CD14-positive monocyte (primary cell): ENCODE measurements at regions not wholly inside any gene's neighbourhood (a gene's known extent, or its start where the extent isn't known, plus 50 kb on each side); places are given as distances from the start of the nearest gene placed in this dataset.
"Not testable (repeated sequence)": the region's sequence is repeated elsewhere in the genome, so short reads cannot be mapped to it uniquely, and the experiment has no call there.

ENCODE experiments used
- DNase-seq, 3 donors: peaks; one replicate each; pipeline ENCODE4 v3.0.0-alpha.2; 2011 to 2022
- H2AFZ ChIP-seq: 2 replicates; pipeline ENCODE4 v1.6.0; 2012; ENCODE audit warnings: mild to moderate bottlenecking, low read depth, low read length, inconsistent platforms; ENCODE audit not compliant: insufficient read depth, poor library complexity, severe bottlenecking
- H3K27ac ChIP-seq, 2 donors: 1 replicate in 1 of 2; 2 replicates in 1 of 2; pipeline ENCODE4 v1.5.1; 2012 to 2013; ENCODE audit warnings: low read length in 2 of 2, control low read depth in 1 of 2, inconsistent platforms in 1 of 2, low read depth in 1 of 2, mild to moderate bottlenecking in 1 of 2
- H3K27me3 ChIP-seq, 2 donors: one replicate each; pipeline versions ENCODE4 v1.6.0 to v1.6.1; 2011 to 2013; ENCODE audit warnings: low read length in 2 of 2; ENCODE audit not compliant: control insufficient read depth in 2 of 2, insufficient read depth in 2 of 2
- H3K36me3 ChIP-seq, 2 donors: replicated peaks in 1 of 2; 1 replicate in 1 of 2; 2 replicates in 1 of 2; pipeline versions ENCODE4 v1.5.1 to v1.6.1; 2012 to 2013; ENCODE audit warnings: low read length in 2 of 2, control low read depth in 1 of 2, inconsistent platforms in 1 of 2, mild to moderate bottlenecking in 1 of 2; ENCODE audit not compliant: insufficient read depth in 2 of 2, control insufficient read depth in 1 of 2
- H3K4me1 ChIP-seq, 2 donors: 1 replicate in 1 of 2; 2 replicates in 1 of 2; pipeline versions ENCODE4 v1.5.1 to v1.6.1; 2012 to 2013; ENCODE audit warnings: low read length in 2 of 2, control low read depth in 1 of 2, inconsistent platforms in 1 of 2, mild to moderate bottlenecking in 1 of 2, moderate library complexity in 1 of 2; ENCODE audit not compliant: insufficient read depth in 2 of 2, control insufficient read depth in 1 of 2
- H3K4me2 ChIP-seq: replicated peaks from 2 replicates; pipeline ENCODE3; 2012; ENCODE audit warnings: low read length, moderate library complexity, mild to moderate bottlenecking; ENCODE audit not compliant: poor library complexity, severe bottlenecking; ENCODE audit errors: extremely low read depth
- H3K4me3 ChIP-seq, 3 experiments: fragments of 200-600 bp in 1 of 3; sonication (generic) in 1 of 3; replicated peaks in 1 of 3; 1 replicate in 2 of 3; 2 replicates in 1 of 3; pipeline ENCODE4 v1.5.1; 2011 to 2013; ENCODE audit warnings: low read length in 3 of 3, mild to moderate bottlenecking in 3 of 3, control low read depth in 2 of 3, low read depth in 2 of 3, inconsistent platforms in 1 of 3, moderate library complexity in 1 of 3
- H3K79me2 ChIP-seq: 2 replicates; pipeline ENCODE4 v1.6.0; 2012; ENCODE audit warnings: mild to moderate bottlenecking, control low read depth, inconsistent platforms, low read length, moderate library complexity; ENCODE audit not compliant: insufficient read depth
- H3K9ac ChIP-seq: 2 replicates; pipeline ENCODE4 v1.6.0; 2017; ENCODE audit warnings: low read length, mild to moderate bottlenecking; ENCODE audit not compliant: insufficient read depth, poor library complexity, severe bottlenecking
- H3K9me3 ChIP-seq, 2 donors: replicated peaks in 1 of 2; 1 replicate in 1 of 2; 2 replicates in 1 of 2; pipeline versions ENCODE4 v1.5.1 to v1.6.1; 2012 to 2013; ENCODE audit warnings: low read length in 2 of 2, control low read depth in 1 of 2; ENCODE audit not compliant: control insufficient read depth in 1 of 2, insufficient read depth in 1 of 2
- H4K20me1 ChIP-seq: 2 replicates; pipeline ENCODE4 v1.6.0; 2012; ENCODE audit warnings: mild to moderate bottlenecking, low read length, control low read depth, moderate library complexity; ENCODE audit not compliant: insufficient read depth
- H3K27ac Mint-ChIP-seq, 7 donors: one replicate each; pipeline ENCODE4 v1.8.0; 2020; ENCODE audit warnings: mild to moderate bottlenecking in 7 of 7, mixed read lengths in 7 of 7, moderate library complexity in 6 of 7, inconsistent platforms in 2 of 7
- H3K27me3 Mint-ChIP-seq, 3 donors: one replicate each; pipeline ENCODE4 v1.8.0; 2021 to 2022; ENCODE audit warnings: low read depth in 3 of 3, mild to moderate bottlenecking in 3 of 3, mixed read lengths in 3 of 3, moderate library complexity in 3 of 3, inconsistent platforms in 1 of 3
- H3K36me3 Mint-ChIP-seq, 2 donors: one replicate each; pipeline ENCODE4 v1.8.0; 2020; ENCODE audit warnings: mixed read lengths in 2 of 2, inconsistent platforms in 1 of 2, mild to moderate bottlenecking in 1 of 2
- H3K4me1 Mint-ChIP-seq: one replicate; pipeline ENCODE4 v1.8.0; 2020; ENCODE audit warnings: mild to moderate bottlenecking, mixed read lengths
- H3K4me3 Mint-ChIP-seq, 2 donors: one replicate each; pipeline ENCODE4 v1.8.0; 2020; ENCODE audit warnings: mild to moderate bottlenecking in 2 of 2, mixed read lengths in 2 of 2, moderate library complexity in 1 of 2
- H3K9me3 Mint-ChIP-seq, 7 donors: one replicate each; pipeline ENCODE4 v1.8.0; 2020 to 2022; ENCODE audit warnings: mixed read lengths in 7 of 7, mild to moderate bottlenecking in 6 of 7, moderate library complexity in 6 of 7, inconsistent platforms in 2 of 7
- CTCF ChIP-seq: fragments of 200-600 bp; IDR thresholded peaks from one replicate; pipeline ENCODE4 v1.8.0; 2022; ENCODE audit warnings: antibody characterized with exemption, mild to moderate bottlenecking
- WGBS: methylation state at CpG from one replicate; pipeline ENCODE4 v1.1.5; 2013; ENCODE audit warnings: missing lambda C conversion rate; ENCODE audit not compliant: insufficient coverage; 5-methylcytosine and 5-hydroxymethylcytosine counted together
- intact Hi-C, 2 donors: fragments of 100-400 bp; cut with micrococcal nuclease; formaldehyde crosslinking; loops; one replicate each; pipeline versions ENCODE4 v1.15.0 to v1.15.1; 2023

DNA sequence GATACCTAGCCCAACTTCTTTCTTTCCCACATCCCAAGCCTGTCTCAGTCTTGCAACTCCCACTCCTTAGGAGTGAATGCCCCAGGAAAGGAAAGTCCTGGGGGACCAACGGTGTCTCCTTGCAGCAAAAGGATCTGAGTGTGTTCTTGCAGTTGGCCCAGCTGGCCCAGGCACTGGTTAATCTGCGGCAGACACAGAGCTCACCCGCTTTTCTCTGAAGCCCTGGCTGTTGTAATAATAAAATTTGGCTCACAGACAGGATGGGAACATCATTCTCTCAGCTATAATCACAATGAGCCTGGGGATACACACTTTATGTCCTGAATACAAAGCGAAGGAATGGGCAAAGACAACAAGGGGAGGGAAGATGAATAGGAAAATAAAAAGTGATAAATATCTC lies 185.6 kb upstream of the ADRA1D start:
- Histone ChIP-seq H3K4me1 (no peaks in the 10 kb centered on the region), H3K27me3 (no peaks in the 10 kb centered on the region), H3K9ac (no peak overlapping the region), H4K20me1 (no peaks in the 10 kb centered on the region), H3K9me3 (no peaks in the 10 kb centered on the region), H3K79me2 (no peaks in the 10 kb centered on the region), H3K4me3 (no peak overlapping the region), H2AFZ (no peak overlapping the region), H3K36me3 (no peaks in the 10 kb centered on the region), H3K27ac (no peak overlapping the region), H3K4me2 (no peak overlapping the region)
- no CpG with 5 or more reads among the region's 4 CpGs for WGBS
- Mint-ChIP-seq H3K9me3 (no peaks in the 10 kb centered on the region), H3K4me1 (peaks cover 2% of the 10 kb centered on the region), H3K36me3 (no peaks in the 10 kb centered on the region), H3K27me3 (peaks cover 1 to 4% (median 2%) of the 10 kb centered on the region in 3 donors), H3K27ac (no peak overlapping the region), H3K4me3 (no peak overlapping the region)
- TF ChIP-seq CTCF: no peak
- intact Hi-C loops: no loop called here
- DNase-seq: no peak

DNA sequence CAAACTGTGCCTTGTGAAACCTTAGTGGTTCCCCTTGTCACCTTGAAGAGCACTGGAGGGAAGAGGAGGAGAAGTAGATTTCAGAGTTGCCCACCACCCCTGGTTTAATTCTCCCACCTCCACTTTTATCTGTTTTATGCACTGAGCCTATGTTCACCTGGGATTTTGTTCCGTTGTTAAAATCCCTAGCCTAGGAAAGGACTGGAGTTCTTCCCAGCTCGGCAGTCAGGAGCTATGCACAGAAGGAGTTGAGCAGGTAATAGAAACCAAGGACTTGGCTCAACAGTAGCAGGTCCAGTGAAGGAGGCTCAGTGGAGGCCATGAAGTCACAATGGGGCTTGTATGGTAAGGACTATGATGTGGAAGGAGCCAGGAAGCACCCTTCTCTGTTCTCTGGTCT lies 182.4 kb upstream of the ADRA1D start:
- intact Hi-C loops: no loop called here
- no peak overlapping the region for H2AFZ ChIP-seq
- no peaks in the 10 kb centered on the region for H4K20me1 ChIP-seq
- peaks cover 14% of the 10 kb centered on the region for H3K4me1 Mint-ChIP-seq
- 100% methylated on average over 1 of the region's 2 CpGs for WGBS
- no peaks in the 10 kb centered on the region for H3K9me3 ChIP-seq
- H3K9me3 Mint-ChIP-seq: no peaks in the 10 kb centered on the region
- no peak overlapping the region for H3K9ac ChIP-seq
- no peak overlapping the region for H3K4me3 Mint-ChIP-seq
- H3K79me2 ChIP-seq: no peaks in the 10 kb centered on the region
- no peak for DNase-seq
- peaks cover 11 to 13% of the 10 kb centered on the region in 2 donors for H3K4me1 ChIP-seq
- H3K4me2 ChIP-seq: no peak overlapping the region
- no peak overlapping the region for H3K4me3 ChIP-seq
- H3K27ac ChIP-seq: no peak overlapping the region
- no peaks in the 10 kb centered on the region for H3K36me3 Mint-ChIP-seq
- no peaks in the 10 kb centered on the region for H3K27me3 ChIP-seq
- TF ChIP-seq CTCF: no peak
- H3K27ac Mint-ChIP-seq: no peak overlapping the region
- H3K36me3 ChIP-seq: no peaks in the 10 kb centered on the region
- H3K27me3 Mint-ChIP-seq: peaks cover 0 to 4% (median 1%) of the 10 kb centered on the region in 3 donors

DNA sequence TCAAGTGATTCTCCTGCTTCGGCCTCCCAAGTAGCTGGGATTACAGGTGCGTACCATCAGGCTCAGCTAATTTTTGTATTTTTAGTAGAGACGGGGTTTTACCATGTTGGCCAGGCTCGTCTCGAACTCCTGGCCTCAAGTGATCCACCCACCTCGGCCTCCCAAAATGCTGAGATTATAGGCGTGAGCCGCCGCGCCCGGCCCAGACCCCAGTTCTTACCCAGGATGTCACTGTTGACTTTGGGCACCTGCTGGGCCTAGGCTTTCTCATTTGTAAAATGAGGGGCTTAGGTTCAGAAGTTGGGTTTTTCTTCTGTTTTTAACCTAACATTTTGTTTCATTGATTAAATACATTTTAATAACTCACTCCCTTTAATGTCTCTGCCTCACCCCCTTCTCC lies 181.7 kb upstream of the ADRA1D start:
- H3K79me2 ChIP-seq, H3K27me3 Mint-ChIP-seq, H3K27ac Mint-ChIP-seq, H3K36me3 ChIP-seq, H3K9ac ChIP-seq, H3K4me2 ChIP-seq, H3K9me3 ChIP-seq, H3K27ac ChIP-seq, H4K20me1 ChIP-seq, H3K4me3 ChIP-seq, H3K9me3 Mint-ChIP-seq, intact Hi-C loops, H3K27me3 ChIP-seq, DNase-seq, H2AFZ ChIP-seq, H3K4me3 Mint-ChIP-seq, H3K36me3 Mint-ChIP-seq: not testable (repeated sequence)
- WGBS: 100% methylated on average over 3 of the region's 11 CpGs
- H3K4me1 Mint-ChIP-seq: peaks cover 14% of the 10 kb centered on the region
- peaks cover 11 to 13% of the 10 kb centered on the region in 2 donors for H3K4me1 ChIP-seq
